Pancreas (tissue), 10 donors: ENCODE measurements at regions not wholly inside any gene's neighbourhood (a gene's known extent, or its start where the extent isn't known, plus 50 kb on each side); places are given as distances from the start of the nearest gene placed in this dataset.
A peak's percentile ranks its signal among the peaks of the same experiment; 100 is the strongest.

Experiments used
- ATAC-seq, 4 donors: fragments of 200-7000 bp; cut with Tn5 transposase; one replicate each; pipeline versions ENCODE4 v1.8.0 to v1.9.1; 2020; ENCODE audit warnings: mild to moderate bottlenecking in 4 of 4, moderate library complexity in 4 of 4
- DNase-seq, 6 donors: peaks; one replicate each; pipeline ENCODE4 v3.0.0-alpha.2; 2020
- FAIRE-seq: peaks from 2 replicates; lab custom pipeline; 2012; peaks lifted over from hg19 to GRCh38; lab: Jason Lieb, UNC
- H3K27ac ChIP-seq, 4 donors: fragments of 200-600 bp; sonication (generic); 1 replicate in 3 of 4; 2 replicates in 1 of 4; pipeline versions ENCODE4 v1.5.0 to v1.8.0; 2020
- H3K27me3 ChIP-seq, 4 donors: fragments of 200-600 bp; one replicate each; pipeline ENCODE4 v1.8.0; 2021
- H3K36me3 ChIP-seq, 3 donors: fragments of 200-600 bp; sonication (generic) in 1 of 3; one replicate each; pipeline versions ENCODE4 v1.5.0 to v1.8.0; 2020 to 2021
- H3K4me1 ChIP-seq, 3 donors: fragments of 200-600 bp; one replicate each; pipeline ENCODE4 v1.8.0; 2021
- H3K4me3 ChIP-seq, 4 donors: fragments of 200-600 bp; sonication (generic) in 2 of 4; one replicate each; pipeline versions ENCODE4 v1.5.0 to v1.8.0; 2020 to 2021
- H3K9me3 ChIP-seq, 4 donors: fragments of 200-600 bp; one replicate each; pipeline ENCODE4 v1.8.0; 2021
- CTCF ChIP-seq, 4 donors: fragments of 200-600 bp; sonication (generic) in 3 of 4; IDR thresholded peaks; one replicate each; pipeline versions ENCODE4 v1.5.0 to v1.8.0; 2021; ENCODE audit warnings: antibody characterized with exemption in 4 of 4
- WGBS, 2 donors: extraction: QIAGEN DNeasy Blood & Tissue Kit; methylation state at CpG; one replicate each; pipeline ENCODE4 v1.1.7; 2013; 5-methylcytosine and 5-hydroxymethylcytosine counted together
- intact Hi-C, 3 donors: fragments of 100-400 bp; cut with DNase I; formaldehyde crosslinking; loops; one replicate each; pipeline versions ENCODE4 v1.11.1 to v1.14.2; 2022
- donor health status: healthy with polysubstance abuse.
- donor health status: DM: no; HTN: no; CAD: no; lungs with moderate emphysema.
- donor health status: DM: no; HTN: no; CAD: no.
- donor health status: control.
- donor health status: control.
- donor health status: Bipolar disorder and iron deficiency.
- donor health status: DM: yes; HTN: yes; CAD: no.
- donor health status: DM: no; HTN: no; CAD: no.
- donor health status: DM: no; HTN: no; CAD: no.
- donor health status: DM: yes; HTN: yes; CAD: no.

- ATAC-seq (peak in 2 of 4 donors; percentile 49 to 70), FAIRE-seq (no peak), DNase-seq (no peak)
- H3K4me1 ChIP-seq, result no peaks in the 10 kb centered on the region
- H3K4me3 ChIP-seq, result no peak overlapping the region
- TF ChIP-seq CTCF (IDR thresholded peaks at IDR 0.05), result no peak
- intact Hi-C loops, result no loop called here
- WGBS, 2 donors, result 52 to 53% methylated on average over 10 of the region's 10 CpGs
- H3K9me3 ChIP-seq, result no peaks in the 10 kb centered on the region
- no peak overlapping the region for H3K27ac ChIP-seq
- H3K36me3 ChIP-seq, result no peaks in the 10 kb centered on the region
- no peaks in the 10 kb centered on the region for H3K27me3 ChIP-seq
These were observed 83.3 kb downstream of the C16orf95 start for GRCh38 chr16:87233928-87234327.

DNA sequence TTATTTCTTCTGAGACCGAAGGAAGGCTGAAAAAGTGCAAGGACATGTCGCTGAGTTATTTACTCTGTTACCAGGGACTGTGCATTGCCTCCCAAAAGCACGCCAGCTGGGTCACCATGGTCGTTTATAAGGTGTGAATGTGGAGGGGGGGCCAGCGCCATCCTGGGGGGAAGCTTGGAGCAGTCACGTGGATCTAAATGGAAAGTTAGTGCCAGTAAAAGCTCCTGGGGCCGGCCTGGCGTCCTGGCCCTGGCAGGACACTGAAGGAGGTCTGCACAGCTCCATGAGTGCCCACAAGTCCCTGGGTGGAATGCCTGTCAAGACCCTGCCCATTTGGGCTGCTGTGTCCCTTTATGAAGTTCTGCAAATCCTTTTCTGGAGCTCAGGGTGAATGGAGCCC lies 82.6 kb downstream of the C16orf95 start:
- ATAC-seq (no peak), FAIRE-seq (no peak), DNase-seq (no peak)
- Histone ChIP-seq H3K27ac (no peak overlapping the region), H3K4me3 (no peak overlapping the region), H3K4me1 (no peaks in the 10 kb centered on the region), H3K36me3 (no peaks in the 10 kb centered on the region), H3K27me3 (no peaks in the 10 kb centered on the region), H3K9me3 (no peaks in the 10 kb centered on the region)
- intact Hi-C loops, result no loop called here
- WGBS, 2 donors, result 60 to 64% methylated on average over 8 of the region's 8 CpGs
- no peak for TF ChIP-seq CTCF (IDR thresholded peaks at IDR 0.05)

GRCh38 chr16:87235810-87236515 lies 81.2 kb downstream of the C16orf95 start:
- no peak for TF ChIP-seq CTCF (IDR thresholded peaks at IDR 0.05)
- Histone ChIP-seq H3K9me3 (no peaks in the 10 kb centered on the region), H3K36me3 (no peaks in the 10 kb centered on the region), H3K27me3 (no peaks in the 10 kb centered on the region), H3K27ac (no peak overlapping the region), H3K4me1 (no peaks in the 10 kb centered on the region), H3K4me3 (no peak overlapping the region)
- intact Hi-C loops, result no loop called here
- no peak for FAIRE-seq
- no peak for DNase-seq
- WGBS, 2 donors, result 72 to 81% methylated on average over 15 of the region's 15 CpGs
- ATAC-seq, result no peak

- DNase-seq (no peak), FAIRE-seq (no peak), ATAC-seq (no peak)
- TF ChIP-seq CTCF (IDR thresholded peaks at IDR 0.05), result no peak
- H3K4me1 ChIP-seq, result no peaks in the 10 kb centered on the region
- intact Hi-C loops, result no loop called here
- H3K27ac ChIP-seq, result no peak overlapping the region
- no peaks in the 10 kb centered on the region for H3K9me3 ChIP-seq
- WGBS, 2 donors, result 83 to 91% methylated on average over 13 of the region's 13 CpGs
- H3K4me3 ChIP-seq, result no peak overlapping the region
- H3K27me3 ChIP-seq, result no peaks in the 10 kb centered on the region
- no peaks in the 10 kb centered on the region for H3K36me3 ChIP-seq
These were observed 80.6 kb downstream of the C16orf95 start for GRCh38 chr16:87236516-87237115.

- H3K36me3 ChIP-seq, result no peaks in the 10 kb centered on the region
- H3K4me1 ChIP-seq, result no peaks in the 10 kb centered on the region
- 94 to 97% methylated on average over 6 of the region's 6 CpGs for WGBS, 2 donors
- intact Hi-C loops, result no loop called here
- no peak for TF ChIP-seq CTCF (IDR thresholded peaks at IDR 0.05)
- DNase-seq (no peak), FAIRE-seq (no peak), ATAC-seq (no peak)
- H3K9me3 ChIP-seq, result no peaks in the 10 kb centered on the region
- H3K27ac ChIP-seq, result no peak overlapping the region
- H3K4me3 ChIP-seq, result no peak overlapping the region
- H3K27me3 ChIP-seq, result no peaks in the 10 kb centered on the region
These were observed 78.9 kb downstream of the C16orf95 start for GRCh38 chr16:87238361-87238715.
